OCI-LY3 (cell line): ENCODE measurements at regions not wholly inside any gene's neighbourhood (a gene's known extent, or its start where the extent isn't known, plus 50 kb on each side); places are given as distances from the start of the nearest gene placed in this dataset.

ENCODE experiments used
- H2AFZ ChIP-seq: fragments of 200-600, 300-600 bp; shearing (Covaris generic); 2 replicates; pipeline ENCODE4 v1.6.0; 2014; ENCODE audit warnings: antibody characterized with exemption, low read depth, low read length
- H3K27ac ChIP-seq: fragments of 200-600, 300-600 bp; sonication (generic); 2 replicates; pipeline ENCODE4 v1.5.1; 2014; ENCODE audit warnings: mild to moderate bottlenecking, low read length, moderate library complexity, mixed read lengths
- H3K27me3 ChIP-seq: fragments of 200-600, 300-600 bp; sonication (generic); 2 replicates; pipeline ENCODE4 v1.6.1; 2014; ENCODE audit warnings: low read depth, low read length, mixed read lengths
- H3K36me3 ChIP-seq: fragments of 200-600, 300-600 bp; sonication (generic); replicated peaks from 2 replicates; pipeline ENCODE3; 2014; ENCODE audit warnings: low read depth, low read length, mixed read lengths
- H3K4me1 ChIP-seq: fragments of 300-600, 200-600 bp; sonication (generic); 2 replicates; pipeline ENCODE4 v1.6.1; 2014; ENCODE audit warnings: low read length, mixed read lengths
- H3K4me2 ChIP-seq: fragments of 200-600, 300-600 bp; sonication (generic); 2 replicates; pipeline ENCODE4 v1.6.1; 2014; ENCODE audit warnings: low read length, mixed read lengths
- H3K4me3 ChIP-seq: fragments of 300-600, 200-600 bp; sonication (generic); 2 replicates; pipeline ENCODE4 v1.5.1; 2014; ENCODE audit warnings: antibody characterized with exemption, mild to moderate bottlenecking, low read length, moderate library complexity
- H3K79me2 ChIP-seq: fragments of 300-600, 200-600 bp; shearing (Covaris generic); 2 replicates; pipeline ENCODE4 v1.6.1; 2014; ENCODE audit warnings: mild to moderate bottlenecking, low read length, mixed read lengths
- H3K9ac ChIP-seq: fragments of 300-600, 200-600 bp; shearing (Covaris generic); 2 replicates; pipeline ENCODE4 v1.6.0; 2014; ENCODE audit warnings: mild to moderate bottlenecking, low read length, moderate library complexity
- H3K9me3 ChIP-seq: fragments of 200-600, 300-600 bp; shearing (Covaris generic); 2 replicates; pipeline ENCODE4 v1.6.1; 2014; ENCODE audit warnings: low read length, mixed read lengths; ENCODE audit not compliant: insufficient read depth
- H4K20me1 ChIP-seq: fragments of 200-600, 300-600 bp; sonication (generic); 2 replicates; pipeline ENCODE4 v1.6.1; 2016; ENCODE audit warnings: low read length, mixed read lengths; ENCODE audit not compliant: insufficient read depth
- CTCF ChIP-seq: fragments of 200-600, 300-600 bp; sonication (generic); IDR thresholded peaks from 2 replicates; pipeline ENCODE4 v1.5.1; 2014; ENCODE audit warnings: antibody characterized with exemption, low read length, low read depth
- EZH2phosphoT487 ChIP-seq: fragments of 200-600 bp; shearing (Covaris generic); IDR thresholded peaks from 2 replicates; pipeline ENCODE4 v1.6.1; 2018; ENCODE audit warnings: antibody characterized with exemption, mixed run types, low read depth

- H3K36me3 ChIP-seq, result no peaks in the 10 kb centered on the region
- H3K27ac ChIP-seq, result no peak overlapping the region
- H3K4me1 ChIP-seq, result no peaks in the 10 kb centered on the region
- H3K27me3 ChIP-seq, result no peaks in the 10 kb centered on the region
- no peak overlapping the region for H3K4me2 ChIP-seq
- no peak overlapping the region for H3K9ac ChIP-seq
- no peaks in the 10 kb centered on the region for H3K9me3 ChIP-seq
- H4K20me1 ChIP-seq, result no peaks in the 10 kb centered on the region
- TF ChIP-seq EZH2phosphoT487 (no peak), CTCF (no peak)
- H3K79me2 ChIP-seq, result no peaks in the 10 kb centered on the region
- H2AFZ ChIP-seq, result no peak overlapping the region
- no peak overlapping the region for H3K4me3 ChIP-seq
These were observed 55.0 kb upstream of the FNDC3A start for GRCh38 chr13:48920730-48921129.

GRCh38 chr13:48923376-48923775, 52.3 kb upstream of the FNDC3A start:
- Histone ChIP-seq H3K27me3 (no peaks in the 10 kb centered on the region), H3K9ac (no peak overlapping the region)

GRCh38 chr13:48925001-48925400, 50.7 kb upstream of the FNDC3A start:
- Histone ChIP-seq H2AFZ (no peak overlapping the region), H3K4me2 (no peak overlapping the region), H3K27me3 (no peaks in the 10 kb centered on the region), H3K4me3 (no peak overlapping the region), H3K9ac (no peak overlapping the region), H3K27ac (no peak overlapping the region), H3K4me1 (no peaks in the 10 kb centered on the region), H3K36me3 (no peaks in the 10 kb centered on the region), H3K9me3 (no peaks in the 10 kb centered on the region), H3K79me2 (no peaks in the 10 kb centered on the region), H4K20me1 (no peaks in the 10 kb centered on the region)
- TF ChIP-seq EZH2phosphoT487, result no peak
- no peak for TF ChIP-seq CTCF

More at GRCh38 chr13:48923376-48923775, 52.3 kb upstream of the FNDC3A start:
- no peak overlapping the region for H3K27ac ChIP-seq
- no peak overlapping the region for H2AFZ ChIP-seq
- H3K79me2 ChIP-seq, result no peaks in the 10 kb centered on the region
- H4K20me1 ChIP-seq, result no peaks in the 10 kb centered on the region
- H3K4me2 ChIP-seq, result no peak overlapping the region
- H3K4me3 ChIP-seq, result no peak overlapping the region
- no peaks in the 10 kb centered on the region for H3K36me3 ChIP-seq
- TF ChIP-seq CTCF (no peak), EZH2phosphoT487 (no peak)
- no peaks in the 10 kb centered on the region for H3K4me1 ChIP-seq
- H3K9me3 ChIP-seq, result no peaks in the 10 kb centered on the region
